ENCODE measurements at regions not wholly inside any gene's neighbourhood (a gene's known extent, or its start where the extent isn't known, plus 50 kb on each side); places are given as distances from the start of the nearest gene placed in this dataset.
A peak's percentile ranks its signal among the peaks of the same experiment; 100 is the strongest.

- no peak for DNase-seq (ENCODE audit: extremely low read depth in 1 of 2, low read depth in 1 of 2)
Measured at GRCh38 chr2:204176306-204176705, 239.7 kb downstream of the ICOS start.

DNA sequence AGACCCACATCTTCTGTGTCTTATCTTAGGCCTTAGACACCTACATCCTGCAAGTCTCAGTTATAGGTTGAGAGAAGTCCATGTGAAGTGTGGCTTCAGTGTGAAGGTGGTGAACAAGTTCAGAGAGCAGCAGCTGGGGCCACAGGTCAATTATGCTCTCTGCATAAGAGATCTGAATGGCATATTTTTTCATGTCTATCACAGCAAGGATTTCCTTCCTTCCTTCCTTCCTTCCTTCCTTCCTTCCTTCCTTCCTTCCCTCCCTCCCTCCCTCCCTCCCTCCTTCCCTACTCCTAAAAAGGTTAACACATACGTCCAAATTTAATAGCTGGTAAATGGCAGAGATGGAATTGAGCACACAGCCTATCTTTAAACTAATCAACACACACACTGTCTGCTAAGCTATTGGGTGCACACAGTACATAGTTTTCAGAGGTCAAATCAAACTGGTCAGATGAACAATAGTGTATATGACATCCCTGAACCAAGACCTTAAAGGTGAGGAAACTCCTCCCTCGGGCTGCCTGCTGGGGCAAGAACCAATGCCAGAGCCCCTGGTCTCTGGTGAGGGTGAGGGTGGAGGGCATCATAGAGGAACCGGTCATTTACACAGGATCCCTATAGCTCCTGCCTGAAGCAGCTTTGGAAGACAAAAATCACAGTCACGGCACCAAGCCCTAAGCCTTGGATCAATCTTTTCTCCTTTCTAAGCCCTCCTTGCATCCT, 240.9 kb downstream of the ICOS start:
- DNase-seq (ENCODE audit: extremely low read depth in 1 of 2, low read depth in 1 of 2) = no peak

- peak; percentile 25 to 41 for DNase-seq (ENCODE audit: extremely low read depth in 1 of 2, low read depth in 1 of 2)
Measured at GRCh38 chr2:204177977-204178522, 241.5 kb downstream of the ICOS start.

DNA sequence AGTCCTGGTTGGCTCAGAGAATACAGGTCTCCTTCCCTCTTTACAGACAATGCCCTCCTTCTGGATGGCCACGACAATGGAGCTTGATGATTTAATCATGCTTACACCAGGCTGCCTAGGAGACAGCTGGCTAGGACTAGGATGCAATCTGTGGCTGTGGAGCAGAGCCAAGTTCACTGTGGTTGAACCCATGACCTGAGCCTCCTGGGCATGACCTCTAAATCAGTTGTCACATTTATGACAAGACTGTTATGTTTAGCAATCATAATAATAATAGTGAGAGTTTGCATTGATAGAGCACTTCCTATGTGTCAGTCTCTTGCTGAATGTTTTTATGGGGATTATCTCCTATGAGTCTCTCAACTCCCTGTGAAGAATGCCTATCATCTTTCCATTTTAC, 244.1 kb downstream of the ICOS start:
- no peak for DNase-seq (ENCODE audit: extremely low read depth in 1 of 2, low read depth in 1 of 2)

DNA sequence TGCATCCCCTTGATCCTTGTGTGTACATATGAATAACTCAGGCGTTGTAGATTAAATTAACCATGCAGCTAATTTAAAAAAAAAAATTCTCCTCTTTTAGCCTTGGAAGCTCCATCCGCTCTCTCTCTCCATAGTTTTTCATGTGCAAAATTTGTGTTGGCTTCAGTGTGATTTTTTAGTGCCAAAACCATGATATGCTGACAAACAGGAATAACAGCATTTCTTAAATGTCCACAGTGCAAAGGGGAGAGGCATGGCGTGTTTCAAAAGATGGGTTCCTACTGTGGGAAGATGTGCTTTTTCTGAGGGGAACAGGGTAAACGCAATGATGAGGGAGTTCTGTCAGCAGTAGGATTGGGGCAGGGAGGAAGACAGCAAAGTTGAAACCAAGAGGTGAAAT, 247.0 kb downstream of the ICOS start:
- DNase-seq (ENCODE audit: extremely low read depth in 1 of 2, low read depth in 1 of 2) = no peak

DNA sequence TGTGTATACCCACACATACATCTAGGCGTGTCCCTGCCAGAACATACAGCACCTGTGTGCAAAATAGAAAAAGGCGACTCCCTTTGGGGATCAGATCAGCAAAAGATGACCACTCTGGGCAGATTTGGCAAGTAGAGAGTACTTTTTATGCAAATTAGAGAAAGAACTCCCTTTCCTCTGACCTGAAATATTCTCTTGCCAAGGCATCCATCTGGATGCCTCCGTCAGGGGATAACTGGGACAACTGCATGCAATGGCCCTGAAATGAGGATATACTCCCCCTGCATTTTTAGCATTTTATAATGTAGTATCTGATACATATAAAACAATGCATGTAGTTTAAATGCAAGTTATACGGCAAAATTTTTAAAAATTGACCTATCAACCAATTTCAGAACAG, 247.7 kb downstream of the ICOS start:
- DNase-seq (ENCODE audit: extremely low read depth in 1 of 2, low read depth in 1 of 2) = no peak

GRCh38 chr2:204187229-204188083, 250.9 kb downstream of the ICOS start:
- no peak for DNase-seq (ENCODE audit: extremely low read depth in 1 of 2, low read depth in 1 of 2)

GRCh38 chr2:204191574-204191973, 255.0 kb downstream of the ICOS start:
- DNase-seq (ENCODE audit: extremely low read depth in 1 of 2, low read depth in 1 of 2) = no peak

DNA sequence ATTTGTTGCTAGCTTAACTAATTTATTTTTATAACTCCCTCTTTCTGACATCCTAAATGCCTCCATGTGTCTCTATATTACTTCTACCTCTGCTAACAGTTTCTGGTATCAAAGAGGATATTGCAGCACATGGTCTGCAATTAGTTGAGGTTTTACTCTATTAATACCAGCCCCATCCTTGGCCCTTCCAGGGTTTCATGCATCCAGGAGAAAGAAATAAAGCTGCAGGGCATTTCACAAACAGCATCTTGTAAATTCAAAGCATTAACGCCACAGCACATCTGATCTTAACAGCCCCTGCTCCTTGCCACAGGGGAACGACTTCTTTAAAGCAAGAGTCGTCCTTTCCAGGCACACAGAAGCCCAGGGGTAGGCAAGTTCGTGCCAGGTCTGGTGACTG, 258.9 kb downstream of the ICOS start:
- no peak for DNase-seq (ENCODE audit: extremely low read depth in 1 of 2, low read depth in 1 of 2)

GRCh38 chr2:204197336-204198005, 260.9 kb downstream of the ICOS start:
- no peak for DNase-seq (ENCODE audit: extremely low read depth in 1 of 2, low read depth in 1 of 2)

DNA sequence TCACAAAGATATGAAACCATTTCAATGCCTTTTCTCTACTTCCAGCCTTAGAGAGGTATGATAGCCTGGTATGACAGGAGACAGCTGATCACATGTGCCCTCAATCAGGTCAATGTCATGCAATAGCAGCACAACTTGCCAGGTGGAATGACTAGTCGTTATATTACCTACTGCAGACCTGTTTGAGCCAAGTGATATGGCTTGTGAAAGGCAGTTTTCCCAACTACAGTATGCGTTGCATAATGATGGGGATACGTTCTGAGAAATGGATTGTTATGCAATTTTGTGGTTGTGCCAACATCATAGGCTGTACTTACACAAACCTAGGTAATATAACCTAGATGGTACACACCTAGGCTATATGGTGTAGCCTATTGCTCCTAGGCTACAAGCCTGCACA, 262.8 kb downstream of the ICOS start:
- DNase-seq (ENCODE audit: extremely low read depth in 1 of 2, low read depth in 1 of 2) = no peak

DNA sequence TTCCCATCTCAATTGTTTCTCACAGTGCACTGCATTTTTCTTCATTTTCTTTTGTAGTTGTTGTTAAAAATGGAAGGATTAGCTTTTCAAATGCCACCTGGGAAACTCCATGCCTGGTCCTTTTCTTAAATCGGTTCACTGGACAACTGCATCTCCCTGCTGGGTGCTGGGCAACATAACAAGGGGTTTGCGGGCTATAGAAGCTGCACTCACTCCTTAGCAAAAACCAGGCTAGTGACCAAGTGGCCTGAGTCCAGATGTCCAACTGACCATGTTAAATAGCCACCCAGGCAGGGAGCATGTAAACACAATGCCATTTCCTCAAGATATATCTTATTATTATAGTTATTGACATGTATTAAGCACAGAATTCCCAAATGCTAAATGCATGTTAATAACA, 264.9 kb downstream of the ICOS start:
- no peak for DNase-seq (ENCODE audit: extremely low read depth in 1 of 2, low read depth in 1 of 2)

DNA sequence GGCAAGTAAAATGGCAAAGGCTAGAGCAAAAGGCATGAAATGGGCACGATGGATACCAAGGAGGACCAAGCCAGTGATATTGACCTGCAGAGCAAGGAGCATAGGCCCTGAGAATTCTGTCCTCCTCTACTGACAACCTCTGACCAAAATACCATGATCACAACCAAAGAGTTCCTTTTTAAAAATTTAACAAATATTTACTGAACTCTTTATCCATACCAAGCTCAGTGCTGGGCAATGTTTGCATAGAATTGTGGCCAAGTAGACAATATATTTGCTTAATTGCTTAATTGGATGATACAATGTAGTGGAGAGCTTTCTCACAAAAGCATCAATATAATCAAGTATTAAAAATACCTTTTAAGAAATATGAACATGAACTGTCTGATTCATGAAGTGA, 265.7 kb downstream of the ICOS start:
- DNase-seq (ENCODE audit: extremely low read depth in 1 of 2, low read depth in 1 of 2) = no peak

GRCh38 chr2:204203704-204204103, 267.1 kb downstream of the ICOS start:
- no peak for DNase-seq (ENCODE audit: extremely low read depth in 1 of 2, low read depth in 1 of 2)

DNA sequence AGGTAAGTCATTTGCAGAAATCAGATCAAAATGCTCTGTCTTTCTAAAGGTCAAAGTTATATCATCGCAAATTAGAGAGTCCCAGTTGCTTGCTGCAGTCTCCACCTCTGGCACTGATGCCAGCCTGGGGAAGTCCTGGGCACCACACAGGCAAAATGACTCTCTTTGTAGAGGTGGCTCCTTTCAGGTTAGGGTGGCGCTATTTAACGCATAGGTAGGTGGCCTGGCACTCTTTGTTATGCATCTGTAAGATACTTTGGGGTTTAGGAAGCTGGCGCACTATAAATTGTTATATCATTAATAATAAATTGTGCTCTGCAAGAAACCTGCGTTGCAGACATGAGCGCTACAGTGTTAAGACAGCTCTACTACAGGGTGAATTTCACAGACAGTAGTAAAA, 268.5 kb downstream of the ICOS start:
- DNase-seq (ENCODE audit: extremely low read depth in 1 of 2, low read depth in 1 of 2) = no peak

- no peak for DNase-seq (ENCODE audit: extremely low read depth in 1 of 2, low read depth in 1 of 2)
Measured at GRCh38 chr2:204205538-204205937, 269.0 kb downstream of the ICOS start.

- DNase-seq (ENCODE audit: extremely low read depth in 1 of 2, low read depth in 1 of 2) = no peak
Measured at GRCh38 chr2:204207866-204208265, 271.3 kb downstream of the ICOS start.

- DNase-seq (ENCODE audit: extremely low read depth in 1 of 2, low read depth in 1 of 2) = no peak
Measured at GRCh38 chr2:204213588-204213987, 277.0 kb downstream of the ICOS start.

GRCh38 chr2:204218040-204218439, 281.5 kb downstream of the ICOS start:
- no peak for DNase-seq (ENCODE audit: extremely low read depth in 1 of 2, low read depth in 1 of 2)

GRCh38 chr2:204219196-204219595, 282.6 kb downstream of the ICOS start:
- DNase-seq (ENCODE audit: extremely low read depth in 1 of 2, low read depth in 1 of 2) = no peak

GRCh38 chr2:204220896-204221295, 284.3 kb downstream of the ICOS start:
- no peak for DNase-seq (ENCODE audit: extremely low read depth in 1 of 2, low read depth in 1 of 2)
